ENCODE measurements at regions not wholly inside any gene's neighbourhood (a gene's known extent, or its start where the extent isn't known, plus 50 kb on each side); places are given as distances from the start of the nearest gene placed in this dataset.

DNA sequence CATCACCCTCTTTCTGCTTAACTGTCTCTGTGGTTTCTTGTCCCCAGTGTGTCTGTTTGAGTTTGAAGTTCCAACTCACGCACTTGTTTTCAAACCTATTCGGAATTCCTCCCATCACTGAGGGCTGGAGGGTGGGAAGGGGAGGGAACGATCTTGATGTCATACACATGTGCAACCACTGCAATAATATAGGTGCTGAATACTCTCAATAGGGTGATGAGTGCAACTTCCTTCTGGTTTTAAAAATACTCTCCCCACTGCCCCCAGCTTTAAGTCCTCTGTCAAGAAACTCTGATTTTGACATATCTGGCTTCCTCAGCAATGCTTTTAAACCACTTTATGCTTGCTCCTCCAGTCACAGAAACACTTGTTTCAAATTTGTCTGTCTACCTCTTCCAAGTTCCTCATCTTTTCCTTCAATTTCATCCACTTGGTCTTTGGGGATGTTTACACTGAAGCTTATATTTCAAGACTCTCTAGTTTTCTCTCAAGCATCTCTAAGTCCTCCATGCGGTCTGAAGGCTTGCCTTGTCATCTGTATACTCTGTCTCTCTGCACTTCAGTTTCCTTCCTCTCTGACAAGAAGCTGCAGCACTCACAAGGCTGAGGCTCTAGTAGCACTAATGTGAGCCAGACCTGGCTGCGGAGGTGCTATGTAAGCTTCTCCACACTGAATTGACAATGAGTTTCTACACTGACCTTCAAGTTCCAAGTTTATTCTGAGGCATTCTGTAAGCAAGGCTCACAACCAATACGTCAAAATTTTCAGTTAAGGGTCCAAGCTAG, 422.3 kb downstream of the ZEB2 start:
- no peak for DNase-seq (ENCODE audit: low spot score)
- intact Hi-C loops (cut with DNase I) = no loop called here

DNA sequence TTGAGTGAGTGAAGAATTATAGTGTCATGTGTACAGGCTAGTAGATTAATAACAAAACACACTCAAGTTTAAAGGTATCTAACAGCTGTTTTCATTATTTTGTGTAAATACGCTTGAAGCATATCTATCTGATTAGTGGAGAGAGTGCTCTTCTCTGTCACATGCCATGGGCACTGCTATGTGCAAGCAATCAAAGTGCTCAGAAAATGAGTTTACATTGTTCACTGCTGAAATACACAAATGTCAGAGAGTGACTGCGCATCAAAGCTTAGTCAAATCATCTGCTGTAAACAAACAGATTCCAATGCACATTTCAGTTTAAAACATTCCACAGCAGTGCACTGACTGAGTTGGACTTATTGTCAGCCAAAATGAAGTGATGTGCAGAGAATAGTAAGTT, 423.4 kb downstream of the ZEB2 start:
- intact Hi-C loops (cut with DNase I) = no loop called here
- DNase-seq (ENCODE audit: low spot score) = no peak

DNA sequence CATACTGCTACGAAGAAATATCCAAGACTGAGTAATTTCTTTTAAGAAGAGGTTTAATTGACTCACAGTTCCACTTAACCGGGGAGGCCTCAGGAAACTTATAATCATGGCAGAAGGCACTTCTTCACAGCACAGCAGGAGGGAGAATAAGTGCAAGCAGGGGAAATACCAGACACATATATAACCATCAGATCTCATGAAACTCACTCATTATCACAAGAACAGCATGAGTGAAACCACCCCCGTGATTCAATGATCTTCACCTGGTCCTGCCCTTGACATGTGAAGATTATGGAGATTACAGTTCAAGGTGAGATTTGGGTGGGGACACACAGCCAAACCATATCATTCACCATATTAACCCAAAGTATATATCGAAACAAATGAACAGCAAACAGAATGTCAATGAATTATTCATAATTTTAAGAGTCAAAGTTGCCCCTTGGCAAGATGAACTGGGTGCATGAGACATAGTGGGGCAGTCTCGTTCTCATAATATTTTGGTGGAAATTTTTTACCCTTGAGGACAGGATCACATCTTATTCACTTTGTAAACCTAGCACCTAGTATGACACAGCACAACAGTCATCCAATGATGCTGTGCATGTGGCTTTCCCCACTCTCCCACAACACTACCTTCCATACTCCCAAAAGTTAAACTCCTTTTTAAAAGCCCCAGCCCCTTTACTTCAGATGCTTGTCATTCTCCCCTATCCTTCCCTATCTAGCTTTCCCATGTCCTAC, 425.3 kb downstream of the ZEB2 start:
- intact Hi-C loops (cut with DNase I) = no loop called here
- no peak for DNase-seq (ENCODE audit: low spot score)

DNA sequence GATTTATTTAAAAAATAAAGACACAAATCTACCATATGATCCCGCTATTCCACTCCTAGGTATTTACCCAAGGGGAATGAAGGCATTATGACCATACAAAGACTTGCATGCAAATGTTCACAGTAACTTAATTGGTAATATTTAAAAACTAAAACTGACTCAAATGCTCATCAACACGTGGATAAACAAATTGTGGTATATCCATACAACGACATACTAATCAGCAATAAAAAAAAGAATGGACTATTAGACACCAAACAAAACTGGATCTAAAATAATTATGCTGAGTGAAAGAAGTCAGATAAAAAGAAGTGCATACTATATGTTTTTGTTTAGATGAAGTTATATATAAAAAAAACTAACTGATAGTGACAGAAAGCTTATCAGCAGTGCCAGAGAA, 428.3 kb downstream of the ZEB2 start:
- intact Hi-C loops (cut with DNase I) = no loop called here
- DNase-seq (ENCODE audit: low spot score) = no peak

DNA sequence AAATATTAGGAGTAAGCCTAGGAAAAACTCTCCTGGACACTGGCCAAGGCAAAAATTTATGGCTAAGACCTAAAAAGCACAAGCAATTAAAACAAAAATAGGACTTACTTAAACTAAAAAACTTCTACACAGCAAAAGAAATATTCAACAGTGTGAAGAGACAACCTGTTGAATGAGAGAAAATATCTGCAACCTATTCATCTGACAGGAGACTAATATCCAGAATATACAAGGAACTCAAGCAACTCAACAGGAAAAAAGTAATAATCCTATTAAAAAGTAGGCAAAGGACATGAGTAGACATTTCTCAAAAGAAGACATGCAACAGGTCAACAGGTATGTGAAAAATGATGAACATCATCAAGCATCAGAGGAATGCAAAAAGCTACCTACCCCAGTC, 431.1 kb downstream of the ZEB2 start:
- no peak for DNase-seq (ENCODE audit: low spot score)

DNA sequence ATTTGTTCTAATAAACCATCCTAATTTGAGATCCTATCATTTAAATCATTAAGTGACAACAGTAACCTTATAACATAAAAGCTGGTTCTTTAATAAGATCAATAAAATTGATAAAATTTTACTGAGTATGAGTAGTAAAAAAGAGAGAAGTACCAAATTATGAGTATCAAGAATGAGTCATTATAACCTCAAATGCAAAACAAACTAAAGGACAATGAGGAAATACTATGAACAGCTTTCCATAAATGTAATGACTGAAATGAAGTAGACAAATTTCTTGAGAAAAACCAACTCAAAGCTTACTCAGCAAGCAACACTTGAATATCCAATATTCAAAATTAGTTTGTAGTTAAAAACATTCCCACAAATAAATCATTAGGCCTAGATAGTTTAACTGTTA, 433.0 kb downstream of the ZEB2 start:
- intact Hi-C loops (cut with DNase I) = no loop called here
- no peak for DNase-seq (ENCODE audit: low spot score)

More for the DNA sequence above, 431.1 kb downstream of the ZEB2 start:
- intact Hi-C loops (cut with DNase I) = no loop called here

DNA sequence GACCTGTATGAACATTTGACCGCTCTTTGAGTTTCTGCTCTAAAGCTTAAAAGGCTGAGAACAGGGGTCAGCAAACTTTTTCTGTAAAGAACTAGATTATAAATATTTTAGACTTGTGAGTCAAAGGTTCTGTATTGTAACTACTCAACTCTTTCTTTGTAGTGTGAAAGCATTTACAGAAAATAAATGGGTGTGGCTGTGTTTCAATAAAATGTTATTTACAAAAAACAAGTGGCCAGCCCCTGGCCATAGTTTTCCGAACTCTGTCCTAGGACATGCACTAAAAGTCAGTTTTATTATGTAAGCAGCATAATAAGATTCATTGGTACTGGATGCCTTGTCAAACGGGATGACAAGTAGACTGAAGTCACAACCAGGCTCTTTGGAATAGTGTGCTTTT, 434.9 kb downstream of the ZEB2 start:
- no peak for DNase-seq (ENCODE audit: low spot score)
- intact Hi-C loops (cut with DNase I) = no loop called here

DNA sequence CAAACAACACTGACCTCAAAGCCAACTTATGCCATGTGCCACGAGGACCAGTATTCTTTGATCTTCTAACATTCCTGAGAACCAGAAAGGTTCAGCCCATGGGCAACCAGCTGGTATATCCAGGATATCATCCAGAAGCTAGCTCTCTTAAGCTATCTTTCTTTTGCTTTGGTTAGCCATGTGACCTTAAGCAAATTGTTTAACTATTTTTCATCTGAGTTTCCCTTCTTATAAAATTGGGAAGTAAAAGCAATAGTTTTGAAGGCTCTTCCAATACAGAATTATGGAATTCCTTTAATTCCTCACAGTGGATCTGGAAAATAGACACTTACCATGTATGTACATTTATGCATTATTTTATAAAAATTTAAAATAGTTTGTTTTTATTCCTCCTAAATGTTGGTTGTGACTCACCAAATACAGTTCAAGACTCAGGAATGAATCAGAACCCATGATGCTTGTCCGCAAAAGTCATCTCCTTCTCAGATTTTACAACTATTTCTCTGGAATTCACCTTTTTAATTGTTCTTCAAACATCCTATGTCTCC, 435.7 kb downstream of the ZEB2 start:
- intact Hi-C loops (cut with DNase I) = no loop called here

DNA sequence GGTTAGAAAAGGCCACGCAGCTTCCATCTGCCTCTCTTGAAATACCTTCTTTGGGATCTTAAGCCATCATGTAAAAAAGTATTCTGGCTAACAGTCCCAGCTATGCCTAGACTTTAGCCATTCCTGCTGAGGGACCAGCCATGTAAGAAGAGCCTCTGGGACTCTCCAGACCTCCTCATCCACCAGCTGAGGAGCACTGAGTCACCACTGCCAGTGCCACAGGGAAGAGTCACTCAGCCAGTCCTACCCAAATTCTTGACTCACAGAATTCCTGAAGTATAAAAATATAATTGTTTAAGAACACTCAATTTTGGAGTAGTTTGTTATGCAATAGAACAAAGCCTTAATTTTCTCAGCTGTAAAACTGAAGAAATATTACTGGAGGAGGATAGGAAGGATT, 436.7 kb downstream of the ZEB2 start:
- intact Hi-C loops (cut with DNase I) = no loop called here
- DNase-seq (ENCODE audit: low spot score) = no peak

More for the DNA sequence above, 435.7 kb downstream of the ZEB2 start:
- DNase-seq (ENCODE audit: low spot score) = no peak

DNA sequence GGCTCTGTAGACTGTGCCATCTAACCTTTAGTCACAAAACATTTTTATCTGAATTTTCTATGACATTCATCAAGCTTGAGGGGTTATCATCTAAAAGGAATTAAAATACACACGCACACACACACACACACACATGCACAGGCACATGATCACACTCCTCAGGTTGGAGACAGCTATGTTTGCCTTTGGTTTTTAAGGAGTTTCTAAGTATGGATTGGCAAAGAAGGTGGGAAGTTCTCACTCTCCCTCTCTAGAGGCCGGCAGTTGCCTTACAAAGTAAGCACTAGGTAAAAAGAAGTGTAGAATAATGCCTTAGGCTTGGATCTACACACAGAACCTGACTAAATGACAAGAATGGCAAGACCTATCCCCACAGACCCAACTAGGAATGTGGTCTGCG, 437.1 kb downstream of the ZEB2 start:
- no peak for DNase-seq (ENCODE audit: low spot score)
- intact Hi-C loops (cut with DNase I) = no loop called here

DNA sequence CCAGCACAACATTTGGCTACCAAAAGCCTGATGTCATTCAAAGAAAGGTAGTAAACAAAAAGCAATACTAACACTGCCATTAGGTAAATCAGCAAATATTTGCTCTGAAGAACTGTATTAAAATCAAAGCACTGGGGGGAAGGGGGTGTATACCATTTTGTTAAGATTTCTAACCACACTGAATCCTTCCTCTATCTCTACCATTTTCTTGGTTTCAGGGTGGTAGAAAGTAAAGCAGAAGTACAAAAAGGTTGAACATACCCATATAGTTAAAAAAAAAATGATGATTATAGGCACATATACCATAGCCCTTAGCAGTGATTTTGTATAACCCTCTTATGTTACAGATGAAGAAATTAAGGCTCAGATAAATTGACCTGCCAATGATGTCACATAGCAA, 437.6 kb downstream of the ZEB2 start:
- intact Hi-C loops (cut with DNase I) = no loop called here
- no peak for DNase-seq (ENCODE audit: low spot score)

DNA sequence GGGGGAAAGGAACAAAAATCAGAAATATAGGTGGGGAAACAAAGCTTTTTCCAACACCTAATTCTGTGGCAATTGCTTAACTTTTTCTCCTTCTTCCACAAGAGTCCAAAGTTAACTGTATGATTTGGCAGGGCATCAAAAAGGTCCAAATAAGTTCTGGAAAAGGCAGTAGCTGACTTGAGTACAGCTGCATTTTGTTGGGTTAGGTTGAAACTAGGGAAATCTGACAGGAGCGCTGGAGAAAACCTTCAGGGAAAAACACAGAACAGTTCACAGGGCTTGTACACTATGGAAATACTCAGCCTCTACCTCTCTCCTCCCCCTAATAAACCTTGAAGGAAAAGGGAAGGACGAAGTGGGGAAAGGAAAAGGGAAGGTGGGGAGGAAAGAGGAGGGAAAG, 438.6 kb downstream of the ZEB2 start:
- DNase-seq (ENCODE audit: low spot score) = no peak
- intact Hi-C loops (cut with DNase I) = no loop called here

DNA sequence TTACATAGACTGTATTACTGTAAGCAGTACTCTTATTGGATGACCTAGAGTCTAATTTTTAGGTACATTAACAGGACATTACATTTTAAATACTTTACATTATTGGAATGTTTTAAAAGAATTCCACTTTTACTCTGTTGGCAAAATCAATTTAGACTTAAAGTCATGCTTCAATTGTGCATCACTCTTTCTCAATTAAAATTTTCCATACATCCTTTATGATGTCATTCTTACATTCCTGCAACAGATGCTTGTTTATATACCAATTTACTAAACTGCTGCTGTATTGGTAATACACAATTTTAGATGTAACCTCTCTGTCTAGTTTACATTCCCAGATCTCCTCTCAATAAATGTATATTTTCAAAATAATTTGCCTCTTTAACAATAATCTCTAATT, 440.1 kb downstream of the ZEB2 start:
- intact Hi-C loops (cut with DNase I) = no loop called here
- DNase-seq (ENCODE audit: low spot score) = no peak

DNA sequence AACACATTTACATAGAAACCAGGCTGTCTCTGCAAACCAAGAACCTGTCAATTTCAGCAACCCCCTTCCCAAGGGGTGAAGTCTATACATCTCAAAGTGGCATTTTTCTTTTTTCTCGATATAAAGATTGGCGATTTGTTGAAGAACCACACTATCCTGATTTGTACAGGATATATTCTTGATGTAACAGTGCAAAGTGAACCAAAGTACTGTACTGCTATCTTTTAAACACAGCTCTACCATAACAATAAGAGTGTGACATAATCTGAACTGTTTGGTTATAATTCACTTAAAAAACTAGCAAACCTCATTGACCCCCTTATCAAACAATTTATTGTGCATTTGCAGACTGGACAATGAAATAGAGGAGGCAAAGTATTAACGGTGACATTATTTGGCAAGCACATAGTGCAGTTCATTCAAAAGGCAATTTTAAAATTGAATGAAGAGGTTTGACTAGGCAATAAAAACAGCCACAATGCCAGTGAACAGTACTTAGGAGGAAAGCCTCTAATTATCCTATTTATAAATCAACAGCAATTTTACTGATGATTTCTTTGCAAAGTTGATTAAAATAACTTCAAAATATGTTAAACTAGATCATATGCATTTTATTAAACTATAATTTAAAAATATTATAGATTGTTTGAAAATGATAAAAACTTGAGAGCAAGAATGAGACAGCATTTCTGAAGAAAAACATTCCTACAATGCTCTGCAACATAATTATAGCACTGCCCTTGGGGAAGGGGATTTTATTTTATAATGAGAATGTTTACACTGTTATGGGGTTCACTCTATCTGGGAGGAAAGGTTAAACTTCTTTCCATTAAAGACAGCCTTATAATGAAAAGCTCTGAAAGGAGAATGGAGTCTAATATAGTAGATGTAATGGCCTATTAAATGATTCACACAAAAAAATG, 440.9 kb downstream of the ZEB2 start:
- intact Hi-C loops (cut with DNase I) = no loop called here

DNA sequence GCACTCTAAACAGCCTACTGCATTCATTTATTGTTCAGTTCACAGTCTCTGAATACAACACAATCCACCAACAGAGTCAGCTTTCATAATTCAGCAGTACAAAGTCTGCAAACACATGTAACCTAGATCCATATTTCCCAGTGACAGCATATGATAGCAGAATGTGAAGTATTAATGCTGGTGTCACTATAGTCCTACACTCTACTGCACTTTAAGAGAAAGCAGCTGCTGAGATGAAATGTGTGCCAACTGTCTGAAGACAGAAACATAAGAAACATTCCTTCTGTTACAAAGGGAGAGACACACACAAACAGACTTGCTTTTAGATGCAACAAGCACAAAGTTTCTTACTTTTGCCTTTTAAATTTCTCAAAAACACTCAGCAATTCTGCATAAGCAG, 441.8 kb downstream of the ZEB2 start:
- DNase-seq (ENCODE audit: low spot score) = no peak
- intact Hi-C loops (cut with DNase I) = no loop called here

More for the DNA sequence above, 440.9 kb downstream of the ZEB2 start:
- DNase-seq (ENCODE audit: low spot score) = no peak

DNA sequence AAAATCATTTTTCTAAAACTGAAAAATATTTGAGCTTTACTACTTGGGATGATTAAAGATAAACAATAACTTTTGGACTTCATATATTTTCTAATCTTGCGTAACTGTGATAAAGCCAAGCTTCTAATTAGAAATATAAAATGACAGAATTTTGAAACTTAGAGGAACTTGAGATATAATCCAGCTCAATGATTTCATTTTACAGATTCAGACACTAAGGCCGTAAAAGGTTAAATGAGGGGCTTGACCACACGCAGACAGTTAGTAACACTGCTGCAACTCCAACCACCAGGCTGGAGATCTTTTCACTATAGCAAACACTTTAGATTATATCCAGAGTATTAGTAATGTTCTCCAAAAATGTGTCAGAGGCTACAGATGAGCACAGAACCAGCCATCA, 445.5 kb downstream of the ZEB2 start:
- intact Hi-C loops (cut with DNase I) = no loop called here
- DNase-seq (ENCODE audit: low spot score) = no peak

DNA sequence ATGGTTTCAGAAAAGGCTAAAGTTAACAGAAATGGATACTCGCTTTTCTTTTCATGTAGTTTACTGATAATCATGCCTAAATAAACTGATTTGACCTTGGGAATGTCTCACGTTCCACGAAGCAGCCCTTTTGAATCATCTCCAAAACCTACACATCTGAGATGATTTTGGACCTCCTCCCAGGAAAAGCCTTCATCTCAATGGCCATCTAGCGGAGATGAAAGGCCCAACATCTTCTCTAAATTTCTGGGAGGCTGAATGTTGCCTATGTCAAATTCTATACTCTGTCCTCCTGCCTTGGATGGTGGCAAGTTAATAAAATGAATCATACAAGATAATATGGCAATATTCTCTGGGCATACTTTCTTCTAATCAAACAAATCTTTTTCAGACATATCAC, 448.5 kb downstream of the ZEB2 start:
- intact Hi-C loops (cut with DNase I) = no loop called here
- DNase-seq (ENCODE audit: low spot score) = no peak

DNA sequence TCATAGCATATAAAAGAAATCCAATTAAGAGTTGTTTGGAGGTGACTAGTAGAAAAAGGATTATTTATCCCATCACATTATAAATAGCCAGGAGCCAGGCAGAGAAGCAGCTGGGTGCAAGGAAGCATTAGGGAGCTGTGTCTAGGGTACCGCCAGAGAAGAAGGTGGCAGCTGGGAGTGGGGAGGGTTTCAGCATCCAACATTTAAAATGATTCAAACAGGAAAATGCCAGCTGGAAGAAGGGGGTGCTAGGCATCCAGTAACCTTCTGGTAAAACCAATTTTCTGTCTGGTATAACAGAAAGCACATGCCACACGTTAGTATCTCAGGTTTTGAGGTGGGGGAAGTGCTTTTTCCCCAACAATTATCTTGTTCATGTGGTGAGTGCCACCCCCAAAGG, 452.4 kb downstream of the ZEB2 start:
- no peak for DNase-seq (ENCODE audit: low spot score)
- intact Hi-C loops (cut with DNase I) = no loop called here

DNA sequence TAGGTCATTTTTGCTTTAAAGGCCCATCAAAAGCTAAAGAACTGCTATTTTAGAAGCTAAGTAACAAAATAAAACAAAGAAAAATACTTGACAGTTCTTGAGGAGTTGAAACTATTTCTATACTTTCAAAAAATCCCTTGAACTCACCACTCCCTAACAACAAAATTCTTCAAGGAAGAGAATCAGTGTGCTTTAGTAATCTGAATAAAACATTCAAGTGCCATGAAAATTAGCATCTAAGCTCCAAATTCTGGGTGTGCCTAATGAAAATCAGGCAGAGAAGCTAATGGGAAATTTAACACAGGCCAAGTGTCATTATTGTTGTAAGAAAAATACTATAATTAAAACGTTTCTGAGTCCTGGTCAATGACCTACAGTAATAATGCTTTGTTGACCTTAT, 456.3 kb downstream of the ZEB2 start:
- no peak for DNase-seq (ENCODE audit: low spot score)
- intact Hi-C loops (cut with DNase I) = no loop called here

DNA sequence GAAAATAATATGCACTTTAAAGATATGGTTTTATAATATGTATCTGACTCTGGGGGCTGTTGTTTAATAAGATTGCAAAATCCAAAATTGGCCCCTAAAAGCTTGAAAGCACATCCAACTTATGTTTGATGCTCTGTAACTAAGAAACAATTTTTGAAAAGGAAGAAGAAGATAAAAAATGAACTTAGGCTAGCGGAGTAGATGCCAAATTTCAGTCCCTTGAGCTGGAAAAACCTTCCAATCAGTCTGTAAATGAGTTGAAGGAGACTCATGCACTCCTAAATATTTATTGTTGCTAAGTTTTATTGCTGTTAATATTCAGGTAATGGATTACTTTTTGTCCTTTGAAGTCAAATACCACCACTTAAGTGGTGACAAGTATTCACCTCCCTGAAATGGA, 465.0 kb downstream of the ZEB2 start:
- no peak for DNase-seq (ENCODE audit: low spot score)
- intact Hi-C loops (cut with DNase I) = no loop called here
